ENCODE measurements at regions not wholly inside any gene's neighbourhood (a gene's known extent, or its start where the extent isn't known, plus 50 kb on each side); places are given as distances from the start of the nearest gene placed in this dataset.

- TF ChIP-seq CTCF (conservative IDR thresholded peaks at IDR 0.05; ENCODE audit: low read depth, low read length), result no peak
- TF ChIP-seq EZH2 (IDR thresholded peaks at IDR 0.05; ENCODE audit: borderline replicate concordance, low read depth, low read length, poor library complexity, severe bottlenecking), result no peak
These were observed 279.0 kb downstream of the ARAP2 start for GRCh38 chr4:35965300-35965699.
